ENCODE measurements at regions not wholly inside any gene's neighbourhood (a gene's known extent, or its start where the extent isn't known, plus 50 kb on each side); places are given as distances from the start of the nearest gene placed in this dataset.

GRCh38 chr3:63048367-63049326 is 173.4 kb upstream of the CADPS start:
- no peak overlapping the region for H3K4me2 ChIP-seq (ENCODE audit: low read length)
- H3K79me2 ChIP-seq (replicated peaks; ENCODE audit: insufficient read depth, low read length) = no peaks in the 10 kb centered on the region
- H3F3A ChIP-seq (ENCODE audit: insufficient read depth, low read length, poor library complexity, severe bottlenecking) = no peaks in the 10 kb centered on the region
- no peak overlapping the region for H2AFZ ChIP-seq (ENCODE audit: low read depth, low read length)
- TF ChIP-seq RAD21 (conservative IDR thresholded peaks at IDR 0.05) (no peak), MXI1 (conservative IDR thresholded peaks at IDR 0.05; ENCODE audit: poor library complexity, severe bottlenecking) (no peak), TAF1 (IDR thresholded peaks at IDR 0.05; ENCODE audit: low read depth) (no peak), POLR2AphosphoS5 (IDR thresholded peaks at IDR 0.05) (no peak), REST (IDR thresholded peaks at IDR 0.05; ENCODE audit: borderline replicate concordance) (no peak), EP300 (conservative IDR thresholded peaks at IDR 0.05; ENCODE audit: poor library complexity, severe bottlenecking) (no peak), EZH2 (IDR thresholded peaks at IDR 0.05; ENCODE audit: borderline replicate concordance, insufficient read depth, low read length, poor library complexity, severe bottlenecking) (no peak), SMC3 (conservative IDR thresholded peaks at IDR 0.05; ENCODE audit: poor library complexity) (no peak), CTCF (IDR thresholded peaks at IDR 0.05; ENCODE audit: poor library complexity, severe bottlenecking) (no peak)
- H3K27me3 ChIP-seq (ENCODE audit: insufficient read depth, low read depth, low read length) = no peaks in the 10 kb centered on the region
- no peaks in the 10 kb centered on the region for H3K9me2 ChIP-seq (ENCODE audit: insufficient read depth, low read length)
- H4K20me1 ChIP-seq (ENCODE audit: insufficient read depth) = no peaks in the 10 kb centered on the region
- no peak overlapping the region for H3K27ac ChIP-seq (ENCODE audit: low read length)
- H3K9me3 ChIP-seq (ENCODE audit: low read length) = no peaks in the 10 kb centered on the region
- H3K9ac ChIP-seq (ENCODE audit: low read length) = no peak overlapping the region
- no peaks in the 10 kb centered on the region for H3K36me3 ChIP-seq (ENCODE audit: insufficient read depth, low read length)
- no peak overlapping the region for H3K4me3 ChIP-seq (ENCODE audit: low read length)

GRCh38 chr3:63050548-63051177 is 175.4 kb upstream of the CADPS start:
- H3K27ac ChIP-seq (ENCODE audit: low read length) = no peak overlapping the region
- TF ChIP-seq SMC3 (conservative IDR thresholded peaks at IDR 0.05; ENCODE audit: poor library complexity) (no peak), POLR2AphosphoS5 (IDR thresholded peaks at IDR 0.05) (no peak), REST (IDR thresholded peaks at IDR 0.05; ENCODE audit: borderline replicate concordance) (no peak), CTCF (IDR thresholded peaks at IDR 0.05; ENCODE audit: poor library complexity, severe bottlenecking) (no peak), TAF1 (IDR thresholded peaks at IDR 0.05; ENCODE audit: low read depth) (no peak), EZH2 (IDR thresholded peaks at IDR 0.05; ENCODE audit: borderline replicate concordance, insufficient read depth, low read length, poor library complexity, severe bottlenecking) (no peak), MXI1 (conservative IDR thresholded peaks at IDR 0.05; ENCODE audit: poor library complexity, severe bottlenecking) (no peak), EP300 (conservative IDR thresholded peaks at IDR 0.05; ENCODE audit: poor library complexity, severe bottlenecking) (no peak), RAD21 (conservative IDR thresholded peaks at IDR 0.05) (no peak)
- no peaks in the 10 kb centered on the region for H3K36me3 ChIP-seq (ENCODE audit: insufficient read depth, low read length)
- H3K9me3 ChIP-seq (ENCODE audit: low read length) = no peaks in the 10 kb centered on the region
- no peaks in the 10 kb centered on the region for H4K20me1 ChIP-seq (ENCODE audit: insufficient read depth)
- no peak overlapping the region for H3K4me2 ChIP-seq (ENCODE audit: low read length)
- no peaks in the 10 kb centered on the region for H3K27me3 ChIP-seq (ENCODE audit: insufficient read depth, low read depth, low read length)
- no peaks in the 10 kb centered on the region for H3K9me2 ChIP-seq (ENCODE audit: insufficient read depth, low read length)
- H3K9ac ChIP-seq (ENCODE audit: low read length) = no peak overlapping the region
- no peaks in the 10 kb centered on the region for H3K79me2 ChIP-seq (replicated peaks; ENCODE audit: insufficient read depth, low read length)
- H3K4me3 ChIP-seq (ENCODE audit: low read length) = no peak overlapping the region
- H3F3A ChIP-seq (ENCODE audit: insufficient read depth, low read length, poor library complexity, severe bottlenecking) = no peaks in the 10 kb centered on the region
- H2AFZ ChIP-seq (ENCODE audit: low read depth, low read length) = no peak overlapping the region

Measured in neural cell (in vitro differentiated cells).